ENCODE measurements at regions not wholly inside any gene's neighbourhood (a gene's known extent, or its start where the extent isn't known, plus 50 kb on each side); places are given as distances from the start of the nearest gene placed in this dataset.

- TF ChIP-seq MAX (IDR thresholded peaks at IDR 0.05) = no peak
Observed at GRCh38 chr5:11973469-11973868, 69.2 kb upstream of the CTNND2 start (continued).

All from H1 (cell line).